ENCODE measurements at regions not wholly inside any gene's neighbourhood (a gene's known extent, or its start where the extent isn't known, plus 50 kb on each side); places are given as distances from the start of the nearest gene placed in this dataset.

DNA sequence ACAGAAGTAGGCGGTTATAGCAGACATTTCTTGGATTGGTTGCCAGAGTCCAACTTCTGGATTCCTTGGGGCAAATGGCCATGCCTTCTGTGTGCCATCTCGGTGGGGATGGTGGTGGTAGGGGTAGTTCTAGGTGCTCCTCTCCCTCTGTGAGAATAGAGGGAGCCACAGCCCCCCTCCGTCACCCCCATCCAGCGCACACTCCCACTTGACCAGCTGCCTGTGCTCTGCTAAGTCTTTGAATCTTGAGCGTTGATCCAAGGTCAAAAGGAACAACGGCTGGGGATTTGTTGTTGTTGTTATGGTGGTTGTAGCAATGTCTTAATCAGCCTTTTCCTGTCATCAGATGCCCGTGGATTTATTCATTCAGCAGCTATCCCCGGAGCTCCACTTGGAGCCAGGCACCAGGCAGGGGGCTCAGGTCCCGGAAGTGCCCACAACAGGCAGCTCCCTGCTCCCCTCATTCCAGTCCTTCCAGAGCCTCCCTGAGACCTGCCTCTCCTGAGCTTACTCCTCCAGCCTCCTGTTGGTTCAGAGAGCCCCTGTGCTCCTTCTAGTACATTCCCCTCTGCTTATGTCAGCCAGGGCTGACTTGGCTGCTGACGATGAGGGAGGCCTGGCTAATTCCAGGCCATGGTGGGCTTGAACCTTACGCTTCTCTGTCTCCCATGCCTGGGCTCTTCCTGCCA lies 146.6 kb upstream of the WNT4 start:
- H3K4me3 Mint-ChIP-seq = no peak overlapping the region
- Histone ChIP-seq H2AFZ (ENCODE audit: insufficient read depth, low read depth, low read length, poor library complexity, severe bottlenecking) (no peak overlapping the region), H3K9me3 (ENCODE audit: control extremely low read depth in 1 of 3, control insufficient read depth in 2 of 3, insufficient read depth in 1 of 3, low read length in 2 of 3) (peaks cover 0 to 8% (median 2%) of the 10 kb centered on the region in 3 donors), H3K36me3 (replicated peaks in 1 of 2; ENCODE audit: control extremely low read depth in 1 of 2, control insufficient read depth in 1 of 2, extremely low read depth in 1 of 2, insufficient read depth in 2 of 2, low read length in 1 of 2) (no peaks in the 10 kb centered on the region), H3K79me2 (ENCODE audit: control insufficient read depth, insufficient read depth, low read length) (no peaks in the 10 kb centered on the region), H3K4me2 (replicated peaks; ENCODE audit: low read depth, low read length, poor library complexity, severe bottlenecking) (no peak overlapping the region), H3K4me1 (ENCODE audit: control insufficient read depth in 2 of 2, insufficient read depth in 2 of 2, low read length in 2 of 2) (no peaks in the 10 kb centered on the region), H3K9ac (ENCODE audit: low read length) (no peak overlapping the region), H3K4me3 (ENCODE audit: control extremely low read depth in 1 of 5, extremely low read depth in 1 of 5, insufficient read depth in 1 of 5, low read depth in 2 of 5, low read length in 4 of 5) (no peak overlapping the region), H3K27ac (ENCODE audit: low read length in 2 of 2) (no peak overlapping the region), H4K20me1 (ENCODE audit: control insufficient read depth, insufficient read depth, low read length, poor library complexity, severe bottlenecking) (no peaks in the 10 kb centered on the region), H3K27me3 (replicated peaks in 1 of 4; ENCODE audit: control extremely low read depth in 1 of 4, control insufficient read depth in 3 of 4, insufficient read depth in 4 of 4, low read length in 3 of 4) (peaks cover 0 to 9% (median 4%) of the 10 kb centered on the region in 4 experiments)
- H3K4me1 Mint-ChIP-seq = no peaks in the 10 kb centered on the region
- H3K27me3 Mint-ChIP-seq = peaks cover 38% of the 10 kb centered on the region
- POLR2A ChIA-PET = no interaction called here
- no peak for DNase-seq
- no peak for TF ChIP-seq CTCF (IDR thresholded peaks at IDR 0.05)
- no peak for TF ChIP-seq EZH2 (IDR thresholded peaks at IDR 0.05; ENCODE audit: borderline replicate concordance, insufficient read depth, low read depth, low read length, poor library complexity, severe bottlenecking)
- CTCF ChIA-PET = no interaction called here
- intact Hi-C loops (cut with micrococcal nuclease) = no loop called here
- no peak for ATAC-seq (ENCODE audit: low read depth)
- WGBS (ENCODE audit: insufficient coverage) = 81% methylated on average over 8 of the region's 11 CpGs
- H3K9me3 Mint-ChIP-seq (ENCODE audit: insufficient read depth) = peaks cover 6% of the 10 kb centered on the region
- H3K27ac Mint-ChIP-seq = no peak overlapping the region

DNA sequence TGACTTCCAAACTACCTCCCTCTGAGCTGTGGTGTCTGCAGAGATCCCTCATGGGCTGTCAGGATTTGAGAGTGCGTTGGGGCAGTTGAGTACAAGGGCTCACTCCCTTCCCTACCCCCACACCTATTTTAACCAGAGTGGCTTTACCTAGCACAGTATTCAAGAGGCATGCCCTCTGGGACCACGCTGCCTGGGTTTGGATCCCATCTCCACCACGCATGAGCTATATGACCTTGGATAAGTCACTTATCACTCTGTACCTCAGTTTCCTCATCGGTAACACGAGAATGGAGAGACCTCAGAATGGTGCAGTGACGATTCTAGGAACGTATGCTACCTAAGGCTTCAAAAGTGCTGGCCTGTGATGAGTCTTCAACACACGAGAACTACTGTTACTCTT lies 147.3 kb upstream of the WNT4 start:
- Histone ChIP-seq H3K4me3 (ENCODE audit: control extremely low read depth in 1 of 5, extremely low read depth in 1 of 5, insufficient read depth in 1 of 5, low read depth in 2 of 5, low read length in 4 of 5) (no peak overlapping the region), H3K9me3 (ENCODE audit: control extremely low read depth in 1 of 3, control insufficient read depth in 2 of 3, insufficient read depth in 1 of 3, low read length in 2 of 3) (peaks cover 0 to 13% (median 2%) of the 10 kb centered on the region in 3 donors), H3K4me2 (replicated peaks; ENCODE audit: low read depth, low read length, poor library complexity, severe bottlenecking) (no peak overlapping the region), H3K27ac (ENCODE audit: low read length in 2 of 2) (no peak overlapping the region), H3K36me3 (replicated peaks in 1 of 2; ENCODE audit: control extremely low read depth in 1 of 2, control insufficient read depth in 1 of 2, extremely low read depth in 1 of 2, insufficient read depth in 2 of 2, low read length in 1 of 2) (no peaks in the 10 kb centered on the region), H3K4me1 (ENCODE audit: control insufficient read depth in 2 of 2, insufficient read depth in 2 of 2, low read length in 2 of 2) (no peaks in the 10 kb centered on the region), H3K27me3 (replicated peaks in 1 of 4; ENCODE audit: control extremely low read depth in 1 of 4, control insufficient read depth in 3 of 4, insufficient read depth in 4 of 4, low read length in 3 of 4) (peaks cover 0 to 9% (median 4%) of the 10 kb centered on the region in 4 experiments), H3K79me2 (ENCODE audit: control insufficient read depth, insufficient read depth, low read length) (no peaks in the 10 kb centered on the region), H2AFZ (ENCODE audit: insufficient read depth, low read depth, low read length, poor library complexity, severe bottlenecking) (no peak overlapping the region), H3K9ac (ENCODE audit: low read length) (no peak overlapping the region), H4K20me1 (ENCODE audit: control insufficient read depth, insufficient read depth, low read length, poor library complexity, severe bottlenecking) (no peaks in the 10 kb centered on the region)
- no peaks in the 10 kb centered on the region for H3K4me1 Mint-ChIP-seq
- no peak overlapping the region for H3K27ac Mint-ChIP-seq
- ChIA-PET CTCF (no interaction called here), POLR2A (no interaction called here)
- 80% methylated on average over 6 of the region's 8 CpGs for WGBS (ENCODE audit: insufficient coverage)
- DNase-seq = no peak
- H3K9me3 Mint-ChIP-seq (ENCODE audit: insufficient read depth) = peaks cover 6% of the 10 kb centered on the region
- intact Hi-C loops (cut with micrococcal nuclease) = no loop called here
- H3K27me3 Mint-ChIP-seq = peaks cover 33% of the 10 kb centered on the region
- no peak for TF ChIP-seq CTCF (IDR thresholded peaks at IDR 0.05)
- TF ChIP-seq EZH2 (IDR thresholded peaks at IDR 0.05; ENCODE audit: borderline replicate concordance, insufficient read depth, low read depth, low read length, poor library complexity, severe bottlenecking) = no peak
- ATAC-seq (ENCODE audit: low read depth) = no peak
- H3K4me3 Mint-ChIP-seq = no peak overlapping the region
